Ovary (tissue), 7 donors: ENCODE measurements at regions not wholly inside any gene's neighbourhood (a gene's known extent, or its start where the extent isn't known, plus 50 kb on each side); places are given as distances from the start of the nearest gene placed in this dataset.

ENCODE experiments used
- DNase-seq, 5 donors: peaks; one replicate each; pipeline ENCODE4 v3.0.0-alpha.2; 2019 to 2020
- H3K27ac ChIP-seq, 2 donors: fragments of 200-600 bp; one replicate each; pipeline versions ENCODE4 v1.5.1 to v1.8.0; 2019 to 2022
- H3K27me3 ChIP-seq: fragments of 200-600 bp; one replicate; pipeline ENCODE4 v1.8.0; 2022
- H3K36me3 ChIP-seq: fragments of 200-600 bp; sonication (generic); one replicate; pipeline ENCODE4 v1.5.1; 2019
- H3K4me1 ChIP-seq: one replicate; pipeline ENCODE4 v1.8.1; 2013; ENCODE audit warnings: mild to moderate bottlenecking, moderate library complexity; ENCODE audit not compliant: insufficient read depth
- H3K4me3 ChIP-seq: fragments of 200-600 bp; sonication (generic); one replicate; pipeline ENCODE4 v1.5.1; 2017
- H3K9me3 ChIP-seq, 2 donors: fragments of 200-600 bp in 1 of 2; sonication (generic) in 1 of 2; one replicate each; pipeline versions ENCODE4 v1.5.1 to v1.8.1; 2013 to 2019; ENCODE audit warnings: mild to moderate bottlenecking in 1 of 2, moderate library complexity in 1 of 2
- EP300 ChIP-seq: sonication (generic); formaldehyde crosslinking; IDR thresholded peaks from one replicate; pipeline ENCODE4 v1.6.1; 2017; ENCODE audit warnings: antibody characterized with exemption
- POLR2A ChIP-seq: fragments of 450-650 bp; IDR thresholded peaks from one replicate; pipeline ENCODE4 v1.6.1; 2017; ENCODE audit warnings: antibody characterized with exemption, mild to moderate bottlenecking, moderate library complexity
- WGBS, 3 donors: extraction: QIAGEN DNeasy Blood & Tissue Kit in 1 of 3; methylation state at CpG; one replicate each; pipeline versions ENCODE4 v1.1.5 to v1.1.7; 2013 to 2017; 5-methylcytosine and 5-hydroxymethylcytosine counted together
- intact Hi-C, 4 donors: fragments of 100-400 bp; cut with DNase I; formaldehyde crosslinking; loops; one replicate each; pipeline versions ENCODE4 v1.11.0 to v1.15.1; 2022 to 2023
- TF ChIP-seq, protein P1 (sequence below), 3 donors: fragments of 450-650 bp in 2 of 3; fragments of 200-600 bp in 1 of 3; IDR thresholded peaks; one replicate each; pipeline versions ENCODE4 v1.5.1 to v1.8.0; 2016 to 2022; ENCODE audit warnings: antibody characterized with exemption in 3 of 3, mild to moderate bottlenecking in 1 of 3
- donor health status: DM: no; HTN: no; CAD: no; lungs with moderate emphysema.
- donor health status: DM: no; HTN: no; CAD: no.
- donor health status: Bipolar disorder and iron deficiency.
- donor health status: DM: no; HTN: no; CAD: no.
- donor health status: DM: yes; HTN: yes; CAD: no.

DNA sequence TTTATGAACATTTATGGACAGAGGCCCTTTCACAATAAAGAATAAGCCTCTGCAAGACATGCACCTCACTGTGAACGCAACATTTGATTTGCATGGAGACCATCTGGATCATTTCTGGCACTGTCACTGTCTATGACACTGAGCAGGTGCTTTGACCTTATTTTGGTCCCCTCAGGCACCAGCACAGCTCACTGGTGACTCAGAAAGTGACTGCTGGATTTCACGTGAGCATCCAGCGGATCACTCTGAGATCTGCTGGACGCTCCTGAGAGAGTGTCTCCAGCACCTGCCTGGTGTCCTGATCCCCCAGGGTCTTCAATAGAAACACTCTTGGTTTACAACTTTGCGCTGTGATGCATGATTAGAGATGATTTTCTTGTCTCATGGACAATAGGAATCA, 375.7 kb downstream of the TENT5A start:
- no peak overlapping the region for H3K27ac ChIP-seq
- no peaks in the 10 kb centered on the region for H3K27me3 ChIP-seq
- H3K36me3 ChIP-seq, result no peaks in the 10 kb centered on the region
- H3K4me1 ChIP-seq, result no peaks in the 10 kb centered on the region
- no peak for DNase-seq
- TF ChIP-seq EP300, result no peak
- TF ChIP-seq, protein P1, sequence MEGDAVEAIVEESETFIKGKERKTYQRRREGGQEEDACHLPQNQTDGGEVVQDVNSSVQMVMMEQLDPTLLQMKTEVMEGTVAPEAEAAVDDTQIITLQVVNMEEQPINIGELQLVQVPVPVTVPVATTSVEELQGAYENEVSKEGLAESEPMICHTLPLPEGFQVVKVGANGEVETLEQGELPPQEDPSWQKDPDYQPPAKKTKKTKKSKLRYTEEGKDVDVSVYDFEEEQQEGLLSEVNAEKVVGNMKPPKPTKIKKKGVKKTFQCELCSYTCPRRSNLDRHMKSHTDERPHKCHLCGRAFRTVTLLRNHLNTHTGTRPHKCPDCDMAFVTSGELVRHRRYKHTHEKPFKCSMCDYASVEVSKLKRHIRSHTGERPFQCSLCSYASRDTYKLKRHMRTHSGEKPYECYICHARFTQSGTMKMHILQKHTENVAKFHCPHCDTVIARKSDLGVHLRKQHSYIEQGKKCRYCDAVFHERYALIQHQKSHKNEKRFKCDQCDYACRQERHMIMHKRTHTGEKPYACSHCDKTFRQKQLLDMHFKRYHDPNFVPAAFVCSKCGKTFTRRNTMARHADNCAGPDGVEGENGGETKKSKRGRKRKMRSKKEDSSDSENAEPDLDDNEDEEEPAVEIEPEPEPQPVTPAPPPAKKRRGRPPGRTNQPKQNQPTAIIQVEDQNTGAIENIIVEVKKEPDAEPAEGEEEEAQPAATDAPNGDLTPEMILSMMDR (IDR thresholded peaks at IDR 0.05), result no peak
- TF ChIP-seq POLR2A, result no peak
- intact Hi-C loops, result no loop called here
- no peaks in the 10 kb centered on the region for H3K9me3 ChIP-seq
- 93 to 98% (median 95%) methylated on average over 5 of the region's 5 CpGs for WGBS, 3 donors
- no peak overlapping the region for H3K4me3 ChIP-seq

DNA sequence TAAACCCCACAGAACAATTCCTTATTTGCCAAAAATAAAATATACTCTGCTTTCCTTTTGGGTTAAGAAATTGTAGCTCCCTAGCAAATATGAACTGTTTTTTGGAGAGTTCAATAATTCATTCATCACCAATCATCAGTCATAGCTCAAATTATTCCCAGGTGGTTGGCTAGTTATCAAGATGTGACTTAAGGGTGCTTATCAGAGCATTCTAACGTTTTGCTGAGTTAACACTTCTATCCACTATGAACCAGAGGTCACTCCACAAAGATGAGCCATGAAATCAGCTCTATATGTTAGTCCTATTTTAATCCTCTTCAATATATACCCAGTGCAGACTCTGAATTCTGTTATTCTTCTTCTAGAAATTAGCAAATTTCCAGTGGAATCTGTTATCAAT, 379.1 kb downstream of the TENT5A start:
- intact Hi-C loops, result no loop called here
- TF ChIP-seq, protein P1 (IDR thresholded peaks at IDR 0.05), result no peak
- TF ChIP-seq EP300 (no peak), POLR2A (no peak)
- WGBS, 3 donors, result 22 to 30% (median 22%) methylated on average over 1 of the region's 1 CpG

DNA sequence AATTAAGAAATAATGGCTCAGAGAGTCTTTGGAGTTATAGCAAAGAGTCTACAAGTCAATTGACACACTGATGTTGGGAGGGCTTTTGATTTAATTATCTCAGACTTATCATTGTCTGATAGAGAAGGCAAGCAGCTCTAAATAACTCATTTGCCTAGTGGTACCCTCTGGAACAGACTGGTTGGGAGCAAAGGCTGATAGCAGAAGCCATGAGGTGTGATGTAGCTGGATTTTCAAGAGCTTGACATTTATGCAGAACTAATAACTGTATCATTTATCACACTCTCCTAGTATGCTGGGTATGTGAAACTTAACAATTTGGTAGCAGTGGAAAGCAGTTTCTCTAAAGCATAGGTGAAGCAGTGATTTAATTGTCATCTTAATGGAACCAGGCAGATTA, 380.6 kb downstream of the TENT5A start:
- TF ChIP-seq EP300 (no peak), POLR2A (no peak)
- TF ChIP-seq, protein P1 (IDR thresholded peaks at IDR 0.05), result no peak
- no peak for DNase-seq
- H3K9me3 ChIP-seq, result no peaks in the 10 kb centered on the region
- intact Hi-C loops, result no loop called here
- H3K36me3 ChIP-seq, result no peaks in the 10 kb centered on the region
- no peaks in the 10 kb centered on the region for H3K27me3 ChIP-seq
- H3K4me3 ChIP-seq, result no peak overlapping the region
- no peaks in the 10 kb centered on the region for H3K4me1 ChIP-seq
- H3K27ac ChIP-seq, result no peak overlapping the region

More for the DNA sequence above, 379.1 kb downstream of the TENT5A start:
- Histone ChIP-seq H3K4me3 (no peak overlapping the region), H3K27me3 (no peaks in the 10 kb centered on the region), H3K4me1 (no peaks in the 10 kb centered on the region), H3K9me3 (no peaks in the 10 kb centered on the region), H3K36me3 (no peaks in the 10 kb centered on the region), H3K27ac (no peak overlapping the region)
- DNase-seq, result no peak

DNA sequence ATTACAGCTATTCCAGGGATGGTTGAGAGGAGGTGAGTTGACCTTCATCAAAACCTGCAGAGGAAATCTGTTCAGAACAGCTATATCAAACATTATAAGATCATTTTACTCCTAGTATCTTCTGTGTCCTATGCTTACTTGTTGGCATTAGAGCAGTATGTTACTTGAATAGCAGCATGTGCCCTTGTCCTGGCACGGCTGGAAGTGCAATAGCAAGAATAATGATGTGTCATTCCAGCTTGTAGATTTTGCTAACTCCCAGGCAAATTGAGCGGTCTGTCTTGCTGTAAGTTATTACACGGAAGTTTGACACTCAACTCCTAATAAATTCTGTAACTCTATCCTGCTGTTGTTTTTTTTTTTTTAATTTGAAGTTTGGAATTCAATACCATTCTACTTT, 385.5 kb downstream of the TENT5A start:
- TF ChIP-seq POLR2A (no peak), EP300 (no peak)
- TF ChIP-seq, protein P1 (IDR thresholded peaks at IDR 0.05), result no peak
- no peak overlapping the region for H3K27ac ChIP-seq
- H3K4me1 ChIP-seq, result no peaks in the 10 kb centered on the region
- intact Hi-C loops, result loop anchor here in 1 of 4 donors (1.0 kb wide), 1 partner anchor 17 kb away; no protein-coding TSS in a partner anchor
- 63 to 73% (median 68%) methylated on average over 3 of the region's 3 CpGs for WGBS, 3 donors
- no peaks in the 10 kb centered on the region for H3K9me3 ChIP-seq
- H3K27me3 ChIP-seq, result no peaks in the 10 kb centered on the region
- no peaks in the 10 kb centered on the region for H3K36me3 ChIP-seq
- DNase-seq, result no peak
- no peak overlapping the region for H3K4me3 ChIP-seq

DNA sequence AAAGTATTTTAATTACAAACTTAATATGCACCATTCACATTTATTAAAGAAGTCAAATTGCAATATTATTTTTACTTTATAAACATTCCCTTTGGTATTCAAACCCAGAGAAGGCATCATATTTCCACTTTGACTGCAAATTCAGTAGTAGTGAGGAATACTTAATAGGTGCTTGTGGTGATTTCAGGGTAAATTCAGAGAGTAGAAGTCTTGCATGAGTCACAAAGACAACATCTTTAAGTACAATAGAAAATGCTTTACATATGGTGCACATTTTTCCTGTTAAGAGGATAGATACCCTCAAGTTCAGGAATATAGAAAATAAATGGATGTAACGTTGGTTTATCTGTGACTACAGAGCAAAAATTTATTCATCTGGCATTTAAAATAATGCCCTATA, 390.2 kb downstream of the TENT5A start:
- Histone ChIP-seq H3K36me3 (no peaks in the 10 kb centered on the region), H3K9me3 (no peaks in the 10 kb centered on the region), H3K27ac (no peak overlapping the region), H3K4me3 (no peak overlapping the region), H3K4me1 (no peaks in the 10 kb centered on the region), H3K27me3 (no peaks in the 10 kb centered on the region)
- intact Hi-C loops, result no loop called here
- no peak for DNase-seq
- WGBS, 3 donors, result 25 to 71% (median 27%) methylated on average over 1 of the region's 1 CpG
- TF ChIP-seq, protein P1 (IDR thresholded peaks at IDR 0.05), result no peak
- TF ChIP-seq EP300, result no peak
- TF ChIP-seq POLR2A, result no peak
